Stromal cell of bone marrow (primary cell): ENCODE measurements at regions not wholly inside any gene's neighbourhood (a gene's known extent, or its start where the extent isn't known, plus 50 kb on each side); places are given as distances from the start of the nearest gene placed in this dataset.

Source experiments
- DNase-seq: peaks from one replicate; pipeline ENCODE4 v3.0.0-alpha.2; 2012; ENCODE audit warnings: low read depth

DNA sequence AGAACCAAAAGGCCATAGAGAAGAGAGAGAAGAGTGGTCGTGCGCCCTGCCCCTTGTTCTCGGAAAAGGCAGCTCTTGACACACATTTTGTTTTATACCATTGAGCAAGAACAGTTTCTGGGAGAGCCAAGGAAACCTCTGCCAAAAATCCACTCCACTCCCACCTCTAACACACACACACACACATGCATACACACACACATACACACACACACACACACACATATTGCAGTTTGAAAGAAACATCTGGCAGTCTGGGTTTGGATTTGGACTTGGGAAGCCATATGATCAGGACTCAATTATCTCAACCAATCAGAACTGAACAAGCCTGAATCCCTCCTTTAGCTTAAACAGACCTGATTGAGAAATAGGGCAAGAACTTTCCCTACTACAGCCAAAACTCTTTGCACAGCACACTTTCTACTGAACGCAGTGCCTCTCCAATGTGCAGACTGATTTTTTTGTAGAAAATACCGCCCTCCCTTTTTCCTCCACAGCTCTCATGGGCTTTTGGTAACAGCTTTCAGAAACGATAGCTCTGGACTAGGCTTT, 484.0 kb upstream of the ZWINT start:
- DNase-seq: no peak

DNA sequence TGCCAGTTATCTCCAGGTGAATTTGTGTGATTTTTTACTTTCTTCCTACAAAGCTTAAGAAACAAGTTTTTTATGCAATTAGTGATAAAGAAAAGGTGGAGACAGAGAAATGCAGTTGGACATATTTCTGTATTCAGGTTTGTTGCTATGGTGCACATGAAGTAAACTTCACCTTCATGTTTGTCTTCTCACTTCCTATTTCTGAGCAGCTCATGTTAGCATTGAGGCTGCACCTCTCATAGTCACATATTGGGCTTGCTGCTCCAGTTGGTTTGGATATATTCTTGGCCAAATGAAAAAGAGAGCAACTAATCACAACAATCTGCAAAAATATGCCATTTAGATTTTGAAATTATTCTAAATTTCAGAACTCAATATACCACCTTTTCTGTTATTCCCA, 475.6 kb upstream of the ZWINT start:
- DNase-seq: no peak

DNA sequence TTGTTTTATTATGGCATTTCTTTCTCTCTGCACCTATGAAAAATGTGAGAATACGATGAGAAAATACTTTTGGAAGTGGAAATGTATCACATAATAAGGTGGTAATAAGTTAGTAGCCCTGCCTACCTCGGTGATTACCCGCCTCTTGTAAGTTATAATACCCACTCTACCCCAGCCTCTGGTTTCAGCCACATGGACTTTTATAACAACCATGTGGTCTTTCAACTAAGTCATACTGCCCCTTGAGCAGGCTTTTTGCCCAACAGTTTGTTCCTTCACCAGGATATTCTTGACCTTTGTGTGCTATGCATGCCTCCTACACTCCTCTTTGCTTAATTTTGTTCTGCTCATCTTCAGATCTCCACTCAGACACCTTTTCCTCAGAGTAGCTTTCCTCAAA, 470.6 kb upstream of the ZWINT start:
- no peak for DNase-seq

DNA sequence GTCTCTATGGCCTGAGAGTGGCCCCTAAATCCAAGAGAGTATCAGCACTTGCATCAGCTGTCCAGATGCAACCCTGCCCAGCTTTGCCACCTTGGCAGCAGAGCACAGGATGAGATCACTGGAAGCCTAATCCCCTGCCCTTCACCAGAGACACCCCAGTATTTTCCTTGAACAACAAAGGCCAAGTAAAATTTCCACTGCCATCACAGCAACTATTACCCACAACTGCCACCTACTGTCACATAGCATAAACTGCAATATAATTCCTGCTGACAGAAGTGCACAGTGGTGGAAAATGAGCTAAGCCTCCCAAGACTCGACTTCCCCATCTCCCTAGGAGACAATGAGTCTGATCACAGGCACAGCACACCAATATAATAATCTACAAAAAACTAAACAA, 462.8 kb upstream of the ZWINT start:
- DNase-seq: no peak

DNA sequence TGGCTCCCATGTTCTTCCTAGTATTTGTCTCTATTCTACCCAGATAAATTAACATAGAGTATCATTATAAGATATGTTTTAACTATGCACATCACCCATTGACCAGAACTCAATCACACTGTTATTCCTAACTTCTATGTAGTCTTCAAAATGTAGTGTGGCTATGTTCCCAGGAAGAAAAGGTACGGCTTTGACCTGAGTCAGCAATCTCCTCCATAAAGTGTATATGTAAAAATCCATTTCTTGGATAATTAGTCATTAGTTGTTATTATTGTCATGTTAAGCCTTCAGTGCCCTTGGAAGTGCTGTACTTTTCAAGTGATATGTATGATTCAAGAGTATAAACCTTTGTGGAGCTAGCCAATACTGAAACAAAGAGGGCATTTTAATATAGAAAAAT, 444.0 kb upstream of the ZWINT start:
- no peak for DNase-seq

DNA sequence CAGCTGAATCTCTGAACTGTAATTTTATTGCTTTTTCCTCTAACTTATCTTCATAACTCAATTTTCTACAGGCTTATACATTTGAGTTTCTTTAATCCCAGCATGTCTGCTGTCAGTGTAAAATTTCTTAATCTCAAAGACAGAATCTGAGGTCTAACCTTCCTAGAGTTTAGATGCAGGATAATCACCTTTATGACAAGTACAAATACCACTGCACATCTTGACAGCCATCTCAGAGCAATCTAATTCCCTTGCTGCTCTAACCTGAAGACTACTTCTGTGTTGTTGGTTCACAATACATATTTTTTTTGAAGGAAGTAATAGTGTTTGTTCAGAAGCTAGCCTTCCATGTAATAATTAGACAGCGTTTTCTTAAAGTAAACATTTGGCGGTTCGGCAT, 424.2 kb upstream of the ZWINT start:
- no peak for DNase-seq

DNA sequence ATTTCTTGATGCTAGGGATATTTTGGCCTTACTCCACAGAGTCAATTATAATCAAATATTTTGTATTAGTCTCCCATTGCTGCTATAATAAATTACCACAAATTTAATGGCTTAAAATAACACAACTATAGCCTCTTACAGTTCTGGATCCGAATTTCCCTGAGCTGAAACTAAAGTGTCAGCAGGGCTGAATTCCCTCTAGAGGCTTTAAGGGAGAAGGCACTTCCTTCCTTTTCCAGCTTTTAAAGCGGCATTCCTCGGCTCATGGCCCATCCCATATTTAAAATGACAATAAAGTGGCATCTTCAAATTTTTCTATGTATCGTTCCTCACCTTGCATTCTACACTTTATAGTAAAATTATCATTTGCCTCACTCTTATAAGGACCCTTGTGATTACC, 421.4 kb upstream of the ZWINT start:
- no peak for DNase-seq

DNA sequence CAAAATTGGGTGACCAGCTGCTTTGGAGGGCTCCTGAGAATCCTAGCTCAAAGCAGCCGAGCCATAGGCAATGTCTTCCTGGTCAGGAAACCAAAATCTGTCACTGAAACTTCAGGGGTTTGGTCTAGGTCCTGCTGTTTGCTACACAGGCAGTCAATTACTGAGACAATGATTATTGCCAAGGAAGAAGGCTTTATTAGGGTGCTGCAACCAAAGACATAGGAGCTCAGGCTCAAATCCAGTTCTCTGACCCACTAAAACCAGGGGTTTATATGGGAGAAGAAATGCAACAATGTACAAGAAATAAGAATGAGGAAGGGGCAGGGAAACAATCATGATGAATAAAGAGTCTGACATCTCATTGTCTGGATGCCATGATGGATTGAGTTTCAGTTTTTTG, 410.3 kb upstream of the ZWINT start:
- DNase-seq: no peak

DNA sequence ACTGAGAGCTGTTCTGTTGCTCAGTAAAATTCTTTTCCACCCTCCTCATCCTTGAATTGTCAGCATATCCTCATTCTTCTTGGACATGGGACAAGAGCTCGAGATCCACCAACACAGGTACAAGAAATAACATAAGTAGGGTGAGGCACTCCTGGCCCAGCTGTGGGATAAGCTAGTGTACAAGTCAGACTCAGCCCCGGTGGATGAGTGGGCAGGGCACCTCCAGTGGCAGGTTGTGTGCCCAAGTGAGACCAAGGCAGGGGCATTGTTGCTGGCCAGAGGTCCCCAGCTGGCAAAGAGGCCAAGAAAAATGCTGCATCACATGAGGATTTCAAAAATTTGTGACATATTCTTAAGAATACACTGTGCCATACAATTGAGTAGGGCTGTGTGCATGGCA, 402.0 kb upstream of the ZWINT start:
- DNase-seq: no peak

DNA sequence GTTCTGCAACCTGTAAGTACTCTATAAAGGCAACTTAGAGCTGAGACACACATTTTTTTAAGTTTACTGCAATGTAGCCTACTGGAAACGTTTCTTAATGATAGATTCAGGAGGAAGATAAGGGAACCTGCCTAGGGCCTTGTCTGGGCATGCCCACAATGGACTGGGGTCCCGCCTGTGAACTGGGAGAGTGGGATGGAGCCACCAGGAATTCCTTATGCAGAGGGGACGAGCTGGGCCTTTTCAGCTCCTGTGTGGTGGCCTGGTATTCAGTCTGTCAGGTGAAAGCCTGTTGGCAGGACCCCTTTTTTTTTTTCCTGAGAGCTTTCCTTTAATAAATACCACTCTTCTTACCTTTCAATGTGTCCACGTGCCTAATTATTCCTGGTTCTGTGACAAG, 384.4 kb upstream of the ZWINT start:
- no peak for DNase-seq

DNA sequence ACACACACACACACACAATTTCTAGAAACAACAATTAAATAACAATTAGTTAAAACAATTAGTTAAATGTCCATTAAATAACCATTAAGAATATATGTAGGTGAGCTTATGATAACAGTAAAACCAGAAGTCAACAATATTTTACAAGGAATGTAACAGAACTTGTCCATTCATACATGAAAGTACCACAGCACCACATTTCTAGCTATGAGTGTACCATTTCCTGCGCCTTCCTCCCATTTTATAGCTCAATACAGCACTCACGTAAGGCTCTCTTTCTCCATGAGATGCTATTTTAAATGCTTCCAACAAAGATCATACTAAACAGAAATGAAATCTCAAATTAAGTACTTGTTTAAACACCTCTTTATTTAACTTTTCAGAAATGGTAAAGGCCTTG, 367.3 kb upstream of the ZWINT start:
- no peak for DNase-seq

DNA sequence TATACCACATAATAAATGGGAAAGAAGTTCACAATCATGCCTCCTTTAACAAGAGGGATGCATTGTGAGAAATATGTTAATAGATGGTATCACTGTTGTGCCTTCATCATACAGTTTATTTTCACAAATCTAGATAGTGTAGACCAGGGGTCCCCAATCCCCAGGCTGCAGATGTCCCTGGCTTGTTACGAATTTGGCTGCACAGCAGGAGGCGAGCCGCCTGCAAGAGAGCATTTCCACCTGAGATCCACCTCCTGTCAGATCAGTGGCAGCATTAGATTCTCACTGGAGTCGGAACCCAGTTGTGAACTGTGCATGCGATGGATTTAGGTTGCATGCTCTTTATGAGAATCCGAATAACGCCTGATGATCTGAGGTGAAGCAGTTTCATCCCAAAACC, 361.9 kb upstream of the ZWINT start:
- DNase-seq: no peak

DNA sequence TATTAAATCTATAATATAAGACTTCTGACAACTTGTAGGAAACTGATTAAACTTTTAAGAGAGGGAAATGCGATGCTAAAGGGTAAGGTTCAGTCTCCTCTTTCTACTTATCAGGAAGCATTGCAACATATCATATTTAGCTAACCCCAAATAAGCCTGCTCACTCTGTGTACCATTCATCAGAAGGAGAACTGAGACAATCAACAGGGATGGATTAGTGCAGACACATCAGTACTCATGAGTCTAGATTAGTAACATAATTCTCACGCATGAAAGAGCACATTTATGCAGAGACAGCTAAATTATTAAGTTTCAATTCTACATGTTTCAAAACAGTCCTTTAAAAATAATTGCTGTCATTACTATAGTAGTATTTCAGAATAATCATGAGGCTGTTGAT, 354.2 kb upstream of the ZWINT start:
- DNase-seq: no peak

DNA sequence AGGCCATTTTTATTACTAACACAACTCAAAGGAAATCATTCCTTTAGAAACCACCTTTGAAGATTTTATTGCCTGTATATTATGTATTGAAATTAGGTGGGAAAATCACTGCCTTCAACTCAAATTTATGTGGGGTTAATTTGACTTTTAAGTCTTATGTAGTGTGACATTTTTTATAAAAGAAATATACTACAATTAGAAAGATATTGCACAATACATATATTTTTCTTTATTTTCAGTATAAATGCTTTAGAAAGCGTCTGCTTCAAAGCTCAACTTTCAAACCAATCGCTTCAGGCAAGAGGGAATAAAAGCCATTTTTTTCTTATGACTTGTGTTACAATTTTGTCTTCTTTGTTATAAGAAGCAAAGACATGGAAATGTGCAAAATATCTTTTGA, 337.4 kb upstream of the ZWINT start:
- DNase-seq: no peak

DNA sequence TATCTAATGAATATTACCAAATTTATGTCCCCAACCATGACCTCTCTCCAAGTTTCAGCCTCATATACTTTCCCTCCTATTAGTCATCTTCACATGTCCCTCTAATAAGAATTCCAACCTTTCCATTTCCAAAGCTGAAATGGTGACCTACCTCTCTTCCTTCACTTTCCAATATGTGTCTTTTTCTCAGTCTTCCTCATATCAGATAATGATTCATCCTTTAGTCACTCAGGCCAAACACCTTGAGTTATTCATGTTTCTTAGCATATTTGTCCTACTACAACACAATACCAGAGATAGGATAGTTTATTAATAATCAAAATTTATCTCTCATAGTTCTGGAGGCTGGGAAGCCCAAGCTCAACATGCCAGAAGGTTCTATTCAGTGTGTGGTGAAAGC, 318.5 kb upstream of the ZWINT start:
- DNase-seq: no peak

DNA sequence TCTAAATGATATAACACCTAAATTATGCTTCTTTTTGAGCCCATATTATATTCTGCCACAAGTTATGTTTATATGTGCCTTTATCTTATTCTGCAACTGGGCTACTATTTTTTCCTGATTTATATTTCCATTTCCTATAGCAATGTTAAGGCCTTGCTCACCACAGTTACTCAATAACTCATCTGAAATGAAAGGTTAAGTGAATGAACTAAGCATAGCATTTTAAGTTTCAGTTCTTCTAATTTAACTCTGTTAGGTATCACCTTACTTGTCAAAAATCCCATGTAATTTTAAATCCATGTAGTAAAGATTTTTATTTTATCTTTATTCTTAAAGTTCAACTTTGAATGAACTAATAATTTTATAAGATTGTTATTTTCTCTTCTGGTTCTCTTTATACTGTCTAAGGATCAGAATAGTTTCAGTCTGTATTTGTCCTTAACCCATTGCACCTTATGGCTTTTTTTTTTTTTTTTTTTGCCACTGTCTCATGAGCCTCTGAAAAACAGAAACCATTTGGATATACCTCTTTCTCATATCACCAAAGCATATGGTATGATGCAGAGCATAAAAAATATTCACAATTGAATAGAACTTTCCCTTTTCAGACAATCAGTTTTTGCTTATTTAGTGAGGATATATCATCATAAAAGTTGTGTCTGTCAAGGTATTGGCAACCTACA, 301.8 kb upstream of the ZWINT start:
- DNase-seq: no peak

DNA sequence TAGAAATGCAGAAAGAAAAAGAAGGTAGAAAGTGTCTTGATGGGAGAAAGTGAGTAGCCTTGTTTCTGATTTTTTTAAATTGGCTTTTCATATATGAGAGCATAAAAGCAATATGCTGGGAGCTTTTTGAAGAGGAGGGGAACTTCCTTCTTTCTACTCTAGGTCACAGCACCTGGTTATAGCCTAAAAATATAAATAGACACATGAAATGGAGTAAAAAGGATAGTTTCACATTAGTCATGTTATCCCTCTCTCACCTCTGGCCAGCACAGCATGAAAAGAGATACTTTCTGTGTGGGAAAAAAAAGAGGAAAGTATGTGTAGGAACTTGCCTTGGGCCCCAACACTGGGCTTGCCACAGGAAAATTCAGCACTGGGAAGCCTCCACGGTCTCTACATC, 292.2 kb upstream of the ZWINT start:
- no peak for DNase-seq

DNA sequence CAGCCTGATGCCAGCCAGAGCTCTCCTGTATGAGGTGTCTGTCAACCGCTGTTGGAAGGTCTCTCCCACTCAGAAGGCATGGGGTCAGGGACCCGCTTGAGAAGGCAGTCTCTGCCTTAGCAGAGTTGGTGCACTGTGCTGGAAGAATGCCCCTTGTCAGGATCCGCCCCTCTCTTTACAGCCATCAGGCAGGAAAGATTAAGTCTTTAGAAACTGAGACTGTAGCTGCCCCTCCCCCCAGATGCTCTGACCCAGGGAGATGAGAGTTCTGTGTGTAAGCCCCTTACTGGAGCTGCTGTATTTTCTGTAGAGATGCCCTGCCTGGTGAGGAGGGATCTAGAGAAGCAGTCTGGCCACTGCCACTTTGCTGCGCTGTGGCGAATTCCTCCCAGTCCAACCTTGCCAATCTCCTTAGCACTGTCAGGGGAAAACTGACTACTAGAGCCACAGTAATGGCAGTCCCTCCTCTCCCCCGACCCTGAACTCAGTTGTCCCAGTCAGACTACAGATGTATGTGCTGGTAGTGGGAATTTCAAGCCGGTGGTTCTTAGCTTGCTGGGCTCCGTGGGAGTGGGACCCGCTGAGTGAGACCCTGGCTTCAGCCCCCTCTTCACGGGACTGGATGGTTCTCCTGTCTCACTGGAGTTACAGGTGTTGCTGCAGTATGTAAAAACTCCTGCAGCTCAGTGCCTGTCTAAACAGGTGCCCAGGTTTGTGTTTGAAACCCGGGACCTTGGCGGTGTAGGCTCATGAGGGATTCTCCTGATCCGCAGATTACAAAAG, 285.5 kb upstream of the ZWINT start:
- DNase-seq: no peak

DNA sequence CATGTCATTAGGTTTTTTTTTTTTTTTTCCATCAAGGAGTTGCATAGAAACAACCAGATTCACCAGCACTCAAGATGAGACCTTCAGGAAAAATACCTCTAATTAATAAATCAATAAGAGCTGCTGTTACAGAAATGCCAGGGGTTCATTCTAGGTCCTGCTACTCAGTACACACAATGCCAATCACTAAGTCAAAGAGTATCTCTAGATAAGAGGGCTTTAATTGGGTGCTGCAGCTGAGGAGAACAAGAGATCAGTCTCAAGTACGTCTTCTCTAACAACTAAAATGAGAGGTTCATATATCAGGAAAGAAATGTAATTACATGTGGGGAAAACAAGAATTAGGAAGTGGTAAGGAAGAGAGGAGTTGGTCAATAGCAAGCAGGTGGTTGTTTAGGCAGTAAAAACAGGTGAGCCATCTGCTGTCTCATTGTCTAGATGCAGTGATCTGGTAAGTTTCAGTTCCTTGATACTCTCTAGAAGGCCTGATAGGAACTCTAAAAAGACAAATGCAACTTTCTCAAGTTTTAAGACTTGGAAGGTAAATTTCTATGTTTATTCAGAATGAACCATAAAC, 272.9 kb upstream of the ZWINT start:
- DNase-seq: no peak

DNA sequence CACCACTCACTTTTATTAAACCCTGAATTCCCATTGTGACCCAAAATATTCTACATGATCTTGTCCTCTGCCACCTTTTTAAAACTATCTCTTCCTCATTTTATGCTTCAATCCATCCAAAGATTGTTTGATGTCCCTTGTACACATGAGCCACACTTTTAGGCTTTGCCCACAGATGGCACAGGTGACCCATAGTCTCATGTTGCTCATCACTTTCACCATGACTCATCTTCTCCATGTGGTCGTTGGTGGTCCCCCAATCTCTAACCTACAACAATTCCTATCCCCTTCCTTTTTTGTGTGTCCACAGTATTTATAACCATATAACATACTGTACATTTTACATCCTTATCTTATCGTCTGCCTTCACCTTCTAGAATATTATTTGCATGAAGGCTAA, 271.5 kb upstream of the ZWINT start:
- no peak for DNase-seq

DNA sequence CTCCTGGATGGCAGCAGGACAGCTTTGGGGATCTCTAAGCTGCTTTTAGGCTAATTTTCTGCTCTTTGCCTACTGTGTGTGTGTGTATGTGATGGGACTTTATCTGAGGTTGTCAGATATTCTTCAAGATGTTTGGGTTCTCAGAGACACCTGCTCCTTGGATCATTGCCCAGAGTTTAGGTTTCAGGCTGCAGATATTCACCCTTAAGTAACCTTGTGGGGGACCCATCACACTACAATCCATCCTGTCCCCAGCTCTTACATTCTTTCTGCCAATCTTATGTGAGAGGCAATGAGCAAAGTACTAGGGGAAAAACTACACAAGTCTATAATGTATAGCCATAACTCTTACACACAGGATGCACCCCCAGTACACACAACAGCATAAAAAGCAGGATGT, 263.0 kb upstream of the ZWINT start:
- no peak for DNase-seq

DNA sequence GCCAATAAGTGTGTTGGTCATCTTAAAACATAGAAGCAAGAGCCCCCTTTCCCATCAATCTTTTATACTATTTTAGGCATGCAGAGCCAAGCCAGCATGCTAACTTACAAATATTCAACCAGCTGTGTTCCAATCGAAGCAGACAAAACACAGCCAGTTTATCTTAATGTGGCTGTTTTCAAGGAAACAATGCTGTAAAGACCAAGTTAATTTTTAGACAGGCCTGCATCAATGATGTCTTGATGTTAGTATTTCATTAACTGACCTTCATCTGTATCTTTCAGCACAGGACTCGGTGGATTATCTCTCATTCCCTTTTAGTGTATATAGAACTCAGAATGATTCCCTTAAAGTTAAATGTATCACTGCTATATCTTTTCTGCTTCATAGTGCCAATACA, 262.0 kb upstream of the ZWINT start:
- no peak for DNase-seq

DNA sequence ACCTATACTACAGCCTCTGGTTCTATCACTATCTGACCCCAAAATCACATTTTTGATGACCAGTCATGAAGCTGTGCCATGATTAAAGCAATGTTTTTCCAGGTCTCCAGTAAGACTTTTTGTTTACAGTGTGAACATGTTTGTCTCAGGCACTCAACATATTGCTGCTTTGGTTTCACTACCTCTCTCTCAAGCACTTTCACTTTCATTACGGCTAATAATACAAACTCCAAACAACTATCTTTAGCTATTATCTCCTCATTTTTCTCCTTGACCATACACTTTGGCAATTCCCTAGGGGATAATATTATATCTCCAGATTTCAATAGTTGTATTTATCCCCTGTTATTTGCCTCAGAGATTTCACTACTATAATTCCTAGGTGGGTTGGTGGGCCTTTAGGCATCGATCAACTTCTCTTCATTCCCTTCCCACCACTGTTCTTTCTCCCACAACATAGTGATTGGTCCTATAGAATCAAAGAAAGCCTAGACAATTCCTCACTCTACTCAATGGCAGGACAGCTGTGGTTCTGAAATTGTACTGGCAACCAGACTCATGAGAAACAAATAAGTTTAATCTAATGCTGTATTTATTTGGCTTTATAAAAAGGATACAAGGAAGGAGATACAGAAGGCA, 261.4 kb upstream of the ZWINT start:
- no peak for DNase-seq
